ENCODE measurements at regions not wholly inside any gene's neighbourhood (a gene's known extent, or its start where the extent isn't known, plus 50 kb on each side); places are given as distances from the start of the nearest gene placed in this dataset.
"Not testable (repeated sequence)": the region's sequence is repeated elsewhere in the genome, so short reads cannot be mapped to it uniquely, and the experiment has no call there.

DNA sequence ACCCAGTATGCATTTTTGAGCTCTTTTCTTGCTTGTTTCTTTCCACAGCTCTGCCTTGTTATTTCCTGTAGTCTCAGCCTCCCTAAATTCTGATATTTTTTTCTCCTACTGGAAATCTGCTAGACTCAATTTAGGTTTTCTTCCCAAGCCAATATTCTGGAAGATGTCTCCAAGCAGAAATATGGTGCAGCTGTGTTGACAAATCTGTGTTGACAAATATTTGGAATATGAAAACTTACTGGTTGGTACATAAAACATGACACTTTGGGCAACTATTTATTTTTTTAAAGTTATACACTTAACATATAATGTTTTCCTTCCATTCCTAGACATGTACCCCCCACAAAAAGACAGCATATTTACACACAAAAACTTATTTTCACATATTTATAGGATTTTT, 1048.4 kb downstream of the NCAM2 start:
- no peak for DNase-seq

DNA sequence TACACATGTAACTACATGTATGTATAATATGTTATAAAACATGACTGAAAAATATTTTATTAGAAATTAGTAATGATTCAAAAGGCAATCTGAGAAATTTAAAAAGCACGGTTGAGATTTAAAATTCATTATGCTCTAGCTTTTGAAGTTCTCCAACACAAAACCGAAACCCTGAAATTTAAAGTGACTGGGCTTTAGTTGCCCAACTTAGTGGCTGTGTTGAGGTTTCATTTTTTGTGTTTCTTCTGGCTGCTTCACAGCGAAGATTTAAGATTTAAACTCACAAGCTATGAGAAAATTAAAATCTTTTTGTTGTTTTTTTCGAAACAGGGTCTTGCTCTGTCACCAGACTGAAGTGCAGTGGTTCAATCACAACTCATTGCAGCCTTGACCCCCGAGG, 1058.7 kb downstream of the NCAM2 start:
- no peak for DNase-seq

DNA sequence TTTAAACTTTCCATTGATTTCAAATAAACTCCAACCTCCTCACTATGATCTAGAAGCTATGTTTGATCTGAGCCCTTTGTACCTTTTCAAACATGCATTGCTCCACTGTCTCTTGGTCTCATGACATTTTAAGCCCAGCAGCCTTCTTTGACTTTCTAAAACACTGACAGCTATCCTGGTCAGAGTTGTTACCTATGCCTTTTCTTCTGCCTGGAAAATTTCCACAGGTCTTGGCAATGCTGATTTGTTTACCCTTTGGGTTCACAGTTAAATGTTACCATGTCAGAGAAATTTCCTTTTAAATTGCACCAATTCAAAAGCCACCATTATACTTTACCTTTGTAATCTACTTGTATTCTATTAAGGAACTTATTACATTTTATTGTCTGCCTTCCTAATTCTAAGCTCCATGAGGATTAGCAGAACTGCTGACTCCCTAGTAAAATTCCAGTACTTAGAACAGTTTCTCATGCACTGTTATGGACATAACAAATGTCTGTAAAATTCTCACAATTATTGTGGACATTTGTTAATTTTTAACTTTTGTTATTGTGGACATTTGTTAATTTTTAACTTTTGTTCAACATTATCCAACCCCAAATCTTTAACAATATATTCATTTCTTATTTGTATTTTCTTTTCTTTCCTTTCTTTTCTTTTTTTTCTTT, 1064.4 kb downstream of the NCAM2 start:
- DNase-seq = no peak

DNA sequence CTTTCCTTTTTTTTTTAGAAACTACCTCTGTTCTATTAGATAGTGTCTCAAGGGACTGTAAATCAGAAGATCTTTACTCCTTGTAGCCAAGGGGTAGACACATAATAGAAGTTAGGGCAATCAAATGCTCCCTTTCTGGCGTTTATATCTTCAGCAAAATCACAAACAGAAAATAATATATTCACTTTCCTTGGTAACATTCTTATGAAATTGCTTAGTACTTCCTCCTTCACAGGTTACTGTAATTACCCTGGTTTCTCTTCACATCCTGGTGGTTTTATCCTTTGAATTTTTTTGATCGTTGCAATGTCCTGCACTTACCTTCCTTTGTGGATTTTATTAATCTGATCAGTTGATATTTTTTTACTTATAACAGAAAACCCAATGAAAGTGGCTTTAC, 1064.9 kb downstream of the NCAM2 start:
- DNase-seq = no peak

DNA sequence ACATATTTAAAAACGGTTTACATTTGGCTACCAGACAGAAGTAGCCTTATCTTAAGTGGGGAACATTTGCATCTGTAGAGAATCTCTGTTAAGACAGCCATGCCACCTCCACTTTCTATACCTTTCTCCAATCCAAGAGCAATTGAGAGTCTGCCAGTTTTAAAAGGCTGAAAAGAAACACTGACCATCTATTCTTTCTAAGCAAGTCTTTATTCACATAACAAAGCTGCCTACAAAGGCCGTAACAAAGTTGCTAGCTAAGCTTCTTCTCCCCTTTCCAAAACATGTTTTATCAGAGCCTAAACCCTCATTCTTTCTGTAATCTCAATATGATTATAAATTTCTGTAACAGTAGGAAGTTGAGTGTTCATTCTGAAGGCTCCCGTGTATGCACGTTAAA, 1078.3 kb downstream of the NCAM2 start:
- DNase-seq = no peak

DNA sequence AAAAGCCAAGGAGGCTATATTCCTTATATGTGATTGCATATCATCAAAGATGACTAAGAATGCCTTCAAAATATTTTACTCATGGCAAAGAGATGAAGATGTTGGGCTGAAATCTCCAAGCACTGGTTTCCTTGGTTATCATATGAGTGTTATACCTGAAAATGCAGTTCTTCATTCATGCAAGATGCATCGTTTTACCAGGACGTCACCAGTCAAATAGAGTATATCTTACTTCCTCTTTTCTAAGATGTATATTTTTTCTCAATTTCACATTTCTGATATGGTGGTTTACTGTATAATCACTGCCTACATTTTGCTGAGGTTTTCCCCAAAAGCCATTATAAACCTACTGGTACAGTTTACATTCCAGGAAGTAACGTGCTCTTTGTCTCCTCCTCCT, 1085.7 kb downstream of the NCAM2 start:
- no peak for DNase-seq

DNA sequence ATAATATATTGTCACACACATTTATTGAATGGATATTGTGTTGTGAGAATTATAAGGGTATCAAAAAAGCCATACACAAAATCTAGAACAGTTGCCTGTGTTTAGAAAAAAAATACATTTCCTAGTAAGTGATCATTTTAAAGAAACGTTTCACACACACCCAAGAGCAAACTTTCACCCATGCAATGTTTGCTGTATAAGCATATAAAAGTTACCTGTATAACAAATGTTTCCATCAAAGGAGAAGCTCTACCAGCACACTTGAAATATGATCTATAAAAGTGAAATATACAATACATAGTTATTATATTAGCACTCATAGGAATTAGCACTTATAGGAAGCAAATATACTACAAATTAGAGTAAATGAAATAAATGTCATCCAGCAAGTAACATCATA, 1098.1 kb downstream of the NCAM2 start:
- DNase-seq = no peak

DNA sequence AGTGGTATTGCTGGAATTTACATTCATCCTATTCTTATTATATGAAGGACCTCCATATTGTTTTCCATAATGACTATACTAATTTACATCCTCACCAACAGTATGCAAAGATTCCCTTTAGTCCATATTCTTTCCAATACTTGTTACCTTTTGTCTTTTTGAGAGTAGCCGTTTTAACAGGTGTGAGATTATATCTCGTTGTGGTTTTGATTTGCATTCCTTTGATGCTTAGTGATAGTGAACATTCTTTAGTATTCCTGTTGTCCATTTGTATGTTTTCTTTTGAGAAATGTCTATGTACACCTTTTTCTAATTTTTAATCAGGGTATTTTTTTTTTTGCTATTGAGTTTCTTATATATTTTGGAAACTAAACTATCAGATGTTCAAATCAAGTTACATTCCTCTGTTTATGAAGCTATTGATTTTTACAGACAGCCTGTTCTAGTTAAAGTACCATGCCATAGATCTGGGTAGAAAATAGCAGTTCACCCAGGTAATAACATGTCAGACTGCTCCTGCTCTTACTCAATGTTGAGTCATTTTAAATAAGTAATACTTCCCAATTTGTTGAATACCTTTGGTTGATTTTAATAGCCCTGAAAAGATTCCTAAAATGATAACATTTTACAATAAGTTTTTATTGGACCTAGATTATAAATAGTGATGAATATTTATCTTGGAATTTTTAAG, 1108.7 kb downstream of the NCAM2 start:
- no peak for DNase-seq

DNA sequence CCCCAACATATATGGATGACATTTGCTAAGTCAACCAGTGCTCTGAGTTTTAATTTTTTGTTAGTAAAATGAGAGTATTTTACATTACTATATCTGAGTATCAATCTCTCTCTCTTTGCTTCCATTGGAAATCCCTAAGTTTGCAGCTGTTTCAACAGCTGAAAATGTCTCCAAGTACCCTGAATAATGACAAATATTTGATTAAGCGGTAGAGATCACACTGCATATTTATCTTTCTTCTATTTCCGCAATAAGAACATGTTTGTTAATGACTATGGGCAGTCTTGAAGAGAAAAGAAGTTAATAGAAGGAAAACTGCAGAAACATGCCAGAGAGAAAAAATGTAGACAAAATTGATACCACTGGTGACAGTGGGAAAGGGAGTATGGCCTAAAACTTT, 1117.5 kb downstream of the NCAM2 start:
- no peak for DNase-seq

DNA sequence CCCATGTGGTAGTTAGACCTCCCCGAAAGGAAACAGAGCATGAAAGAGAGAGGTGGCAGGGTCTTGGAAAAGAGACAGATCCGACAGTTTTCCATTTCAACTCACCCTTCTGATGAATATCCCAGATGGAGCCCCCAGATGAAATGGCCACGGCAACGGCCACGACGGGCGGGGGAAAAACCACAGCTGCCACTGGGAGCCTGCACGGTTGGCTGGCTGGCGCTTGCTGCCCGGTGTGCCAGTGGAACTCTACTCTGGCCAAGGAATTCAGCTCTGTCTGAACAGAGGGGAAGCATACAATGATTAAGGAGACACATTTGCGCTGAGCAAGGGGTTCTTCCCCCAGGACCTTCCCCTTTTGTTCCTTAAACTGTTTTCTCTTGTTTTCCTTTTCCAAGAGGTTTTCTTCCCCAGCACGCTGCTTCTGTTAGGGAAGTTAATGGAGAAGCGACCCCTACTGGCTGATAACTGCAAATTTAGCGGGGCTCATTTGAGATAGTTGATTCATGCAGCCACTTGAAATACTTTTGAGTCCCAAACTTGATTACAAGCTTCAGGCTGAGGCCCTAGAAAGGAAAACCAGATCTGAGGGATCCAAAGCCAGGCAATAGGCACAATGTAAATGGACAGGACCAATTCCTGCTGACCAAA, 1122.5 kb downstream of the NCAM2 start:
- DNase-seq = no peak

DNA sequence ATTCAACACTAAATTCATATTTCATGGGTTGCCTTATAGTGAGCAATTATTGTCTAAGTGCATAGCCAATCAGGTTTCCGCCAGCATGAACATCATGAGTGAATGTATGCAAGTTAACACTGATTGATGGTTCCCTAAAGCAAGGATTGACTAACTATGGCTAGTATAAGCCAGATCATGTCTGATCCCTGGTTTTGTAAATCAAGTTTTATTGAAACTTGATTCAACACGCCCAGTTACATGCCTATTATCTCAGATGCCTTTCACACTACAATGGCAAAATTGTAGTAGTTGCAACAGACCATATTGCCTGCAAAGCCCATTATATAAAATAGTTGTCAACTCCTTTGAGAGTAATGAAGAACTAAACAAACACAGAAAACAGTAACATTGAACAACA, 1127.4 kb downstream of the NCAM2 start:
- no peak for DNase-seq

DNA sequence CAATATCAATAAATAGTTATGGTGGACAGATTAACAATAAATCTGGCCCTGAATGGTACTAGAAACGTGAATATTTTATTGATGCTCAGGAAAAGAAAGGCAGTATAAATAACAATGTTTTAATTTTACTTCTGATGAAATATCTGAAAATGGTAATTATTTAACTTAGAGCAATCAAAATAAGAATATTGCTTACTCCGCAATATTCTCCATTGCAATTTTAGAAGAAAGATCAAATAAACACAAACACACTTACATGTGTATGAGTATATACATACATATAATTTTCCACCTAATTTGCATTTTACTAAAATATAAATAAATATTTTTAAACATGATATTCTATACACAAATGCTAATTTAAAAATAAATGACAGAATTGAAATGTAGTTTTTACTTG, 1130.5 kb downstream of the NCAM2 start:
- DNase-seq = no peak

DNA sequence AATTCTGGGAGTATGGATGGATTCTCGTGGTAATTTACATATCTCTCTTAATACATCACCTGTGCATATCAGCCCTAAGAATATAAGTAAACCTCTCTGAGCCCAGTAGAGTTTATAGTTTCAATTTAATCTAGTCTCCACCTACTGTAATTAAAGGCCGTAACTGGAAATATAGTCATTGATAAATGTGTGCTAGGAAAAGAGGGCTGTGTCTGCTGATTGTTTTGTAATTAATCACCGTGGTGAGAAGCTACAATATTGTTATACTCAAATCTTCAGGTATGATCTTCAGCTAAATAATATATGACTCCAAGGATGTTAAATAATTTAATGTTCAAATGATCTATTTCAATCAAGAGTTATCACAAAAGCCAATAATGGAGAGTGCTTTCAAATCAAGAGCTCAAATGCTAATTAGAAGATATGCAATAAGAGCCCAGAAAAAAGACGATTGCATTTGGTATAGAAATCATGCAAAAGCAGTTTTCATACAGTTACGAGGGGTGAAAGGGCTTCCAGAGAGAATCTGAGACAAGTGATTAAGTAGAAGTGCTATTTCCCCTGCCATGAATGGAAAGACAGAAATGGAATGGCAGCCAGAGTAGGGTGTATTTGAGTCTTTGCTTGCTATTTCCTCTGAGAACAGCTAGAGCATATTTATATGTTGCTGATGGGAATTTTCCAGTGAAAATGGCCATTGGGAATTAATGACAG, 1134.3 kb downstream of the NCAM2 start:
- no peak for DNase-seq

DNA sequence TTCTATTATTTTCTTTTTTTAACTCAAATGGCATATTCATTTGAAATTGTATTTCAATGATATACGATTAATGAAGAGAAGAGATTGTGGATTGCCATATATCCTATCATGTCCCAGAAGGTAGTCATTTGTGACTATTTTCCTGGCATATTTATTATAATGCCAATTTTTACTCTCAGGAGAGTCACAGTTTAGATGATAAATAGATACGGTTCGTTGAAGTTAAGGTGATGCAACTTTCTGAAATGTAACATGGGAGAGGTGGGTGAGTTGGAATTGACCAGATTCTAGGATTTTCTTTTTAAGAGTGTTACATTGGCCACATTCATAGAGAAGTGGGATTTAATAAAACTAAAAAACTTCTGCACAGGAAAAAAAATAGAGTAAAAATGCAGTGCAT, 1138.5 kb downstream of the NCAM2 start:
- DNase-seq = no peak

DNA sequence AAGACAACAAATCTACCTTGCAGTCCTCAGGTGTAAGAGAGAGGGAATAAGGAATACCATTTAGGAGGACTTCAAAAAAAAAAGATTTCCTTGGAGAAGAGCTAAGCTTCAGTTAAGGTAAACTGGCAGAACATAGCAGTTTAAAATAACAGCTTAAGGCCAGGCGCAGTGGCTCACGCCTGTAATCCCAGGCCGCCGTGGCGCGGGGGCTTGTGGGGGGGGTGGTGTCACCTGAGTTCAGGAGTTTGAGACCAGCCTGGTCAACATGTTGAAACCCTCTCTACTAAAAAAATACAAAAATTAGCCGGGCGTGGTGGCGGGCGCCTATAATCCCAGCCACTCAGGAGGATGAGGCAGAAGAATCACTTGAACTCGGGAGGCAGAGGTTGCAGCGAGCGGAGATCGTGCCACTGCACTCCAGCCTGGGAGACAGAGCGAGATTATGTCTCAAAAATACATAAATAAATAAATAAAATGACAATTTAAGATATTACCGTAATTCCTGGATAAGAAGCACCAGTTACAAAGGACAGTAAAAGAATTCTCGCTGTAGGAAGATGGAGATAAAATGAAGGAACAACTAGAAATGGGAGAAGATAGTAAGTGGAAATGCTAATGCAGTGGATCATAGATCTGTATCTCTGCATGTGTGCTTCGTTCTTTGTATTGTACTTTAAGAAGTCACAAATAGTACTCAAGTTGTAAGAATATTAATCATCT, 1140.2 kb downstream of the NCAM2 start:
- no peak for DNase-seq

DNA sequence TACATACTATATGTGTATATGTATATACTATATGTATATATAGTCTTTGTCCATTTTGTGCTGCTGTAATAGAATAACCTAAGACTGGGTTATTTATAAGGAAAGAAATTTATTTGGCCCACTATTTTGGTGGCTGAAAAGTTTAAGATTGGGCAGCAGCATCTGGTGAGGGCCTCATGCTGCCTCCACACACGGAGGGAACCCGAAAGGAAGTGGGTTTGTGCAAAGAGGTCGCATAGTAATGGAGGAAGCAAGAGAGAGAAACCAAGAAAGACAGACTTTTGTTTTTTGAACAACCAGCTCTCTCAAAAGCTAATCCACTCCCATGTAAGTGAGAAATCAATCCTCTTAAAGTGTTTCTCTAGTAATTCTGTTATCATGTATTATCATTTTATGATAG, 1147.3 kb downstream of the NCAM2 start:
- DNase-seq = no peak

DNA sequence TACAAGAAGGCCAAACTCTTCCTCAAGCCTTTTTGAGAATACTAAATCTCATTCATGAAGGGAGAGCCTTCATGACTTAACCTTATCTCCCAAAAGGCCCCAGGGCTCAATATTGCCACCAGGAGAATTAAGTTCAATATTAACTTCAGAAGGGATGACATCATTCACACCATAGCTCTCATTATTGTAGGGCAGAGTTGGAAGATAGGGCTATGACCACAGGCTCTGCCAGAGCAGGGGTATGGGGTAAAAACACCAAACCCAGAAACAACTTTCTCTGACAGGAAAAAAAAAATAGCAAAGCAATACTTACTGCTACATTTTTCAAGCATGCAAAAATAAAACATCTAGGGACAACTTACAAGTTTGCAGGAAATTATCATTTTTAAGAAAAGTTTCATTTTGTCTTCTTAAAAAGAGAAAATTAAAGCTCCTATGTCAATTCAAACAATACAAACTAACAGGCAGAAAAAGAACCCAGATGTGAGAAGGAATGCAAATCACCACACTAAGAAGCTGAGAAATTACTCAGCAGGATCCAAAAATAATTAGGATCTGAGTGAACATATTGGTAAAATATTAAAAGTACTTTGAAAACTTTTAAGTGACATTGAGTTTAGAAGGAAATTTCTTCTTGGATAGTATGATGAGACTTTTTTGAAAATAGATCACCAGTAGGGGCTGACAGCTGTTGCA, 1156.5 kb downstream of the NCAM2 start:
- no peak for DNase-seq

DNA sequence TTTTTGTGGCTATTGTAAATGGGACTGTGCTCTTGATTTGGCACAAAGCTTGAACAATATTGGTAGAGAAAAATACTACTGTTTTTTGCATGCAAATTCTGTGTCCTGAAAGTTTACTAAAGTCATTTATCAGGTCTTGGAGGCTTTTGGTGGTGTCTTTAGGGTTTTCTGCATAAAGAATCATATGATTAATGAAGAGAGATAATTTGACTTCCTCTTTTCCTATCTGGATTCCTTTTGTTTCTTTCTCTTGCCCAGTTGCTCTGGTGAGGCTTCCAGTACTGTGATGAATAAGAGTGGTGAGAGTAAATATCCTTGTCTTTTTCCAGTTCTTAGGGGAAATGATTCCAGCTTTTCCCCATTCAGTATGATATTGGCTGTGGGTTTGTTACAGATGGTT, 1166.7 kb downstream of the NCAM2 start:
- DNase-seq = no peak

DNA sequence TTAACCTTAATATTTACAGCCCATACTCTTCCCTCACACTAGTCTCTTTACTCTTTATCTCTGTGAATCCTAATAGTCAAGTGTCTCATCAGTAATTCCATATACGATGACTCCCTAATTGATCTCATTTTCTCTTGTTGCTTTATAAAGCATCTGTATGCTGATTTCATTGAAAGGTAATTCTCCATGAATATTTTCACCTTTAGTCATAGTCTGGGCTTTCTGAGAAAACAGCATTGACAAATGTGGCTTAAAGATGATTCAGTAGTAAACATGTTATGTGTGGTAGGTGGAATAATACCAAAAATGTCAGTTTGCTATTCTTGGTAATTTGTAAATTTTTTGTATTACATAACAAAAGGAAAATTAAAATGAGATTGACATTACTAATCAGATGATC, 1176.5 kb downstream of the NCAM2 start:
- no peak for DNase-seq

DNA sequence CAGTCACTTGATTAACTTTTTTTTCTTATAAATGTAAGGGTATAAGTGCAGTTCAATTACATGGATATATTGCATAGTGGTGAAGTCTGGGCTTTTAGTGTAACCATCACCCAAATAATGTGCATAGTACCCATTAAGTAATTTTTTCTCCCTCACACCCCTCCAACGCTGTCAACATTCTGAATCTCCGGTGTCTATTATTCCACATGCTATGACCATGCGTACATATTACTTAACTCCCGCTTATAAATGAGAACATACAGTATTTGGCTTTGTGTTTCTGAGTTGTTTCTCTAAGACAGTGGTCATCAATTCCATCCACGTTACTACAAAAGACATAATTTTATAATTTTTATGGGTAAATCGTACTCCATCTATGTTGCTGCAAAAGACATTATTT, 1191.1 kb downstream of the NCAM2 start:
- no peak for DNase-seq

DNA sequence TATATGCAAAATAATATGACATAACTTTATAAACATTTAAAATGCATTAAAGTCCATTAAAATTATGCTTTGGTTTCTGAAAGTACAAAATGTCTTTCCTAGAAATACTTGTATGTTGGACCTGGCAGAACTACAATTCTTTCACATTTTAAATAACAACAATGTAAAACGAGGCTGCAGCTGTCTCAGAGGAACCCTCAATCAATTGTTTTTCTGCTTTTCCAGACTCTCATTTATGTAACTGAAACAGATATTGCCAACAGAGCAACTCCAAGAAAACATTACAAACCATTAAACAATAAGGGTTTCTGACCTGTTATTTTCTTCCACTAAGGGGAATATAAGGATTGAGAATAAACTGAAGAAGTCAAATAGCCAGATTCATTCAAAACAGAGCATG, 1193.4 kb downstream of the NCAM2 start:
- DNase-seq = no peak

DNA sequence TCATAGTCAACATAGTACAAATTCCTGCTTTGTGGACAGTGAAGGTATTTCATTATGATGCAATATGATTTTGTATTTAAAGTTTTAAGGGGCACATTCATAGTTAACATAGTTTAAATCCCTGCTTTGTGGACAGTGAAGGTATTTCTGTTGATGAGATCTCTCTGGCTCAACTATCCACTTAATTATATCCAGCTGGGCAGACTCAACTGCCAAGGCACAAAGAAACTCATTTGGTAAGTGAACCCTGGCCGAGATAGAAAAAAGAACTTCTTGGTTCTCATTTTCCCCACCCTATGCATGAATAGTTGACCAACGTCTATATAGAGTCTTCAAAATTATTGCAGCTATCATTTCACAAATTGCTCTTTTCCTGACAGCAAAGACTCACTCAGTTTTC, 1194.6 kb downstream of the NCAM2 start:
- no peak for DNase-seq

DNA sequence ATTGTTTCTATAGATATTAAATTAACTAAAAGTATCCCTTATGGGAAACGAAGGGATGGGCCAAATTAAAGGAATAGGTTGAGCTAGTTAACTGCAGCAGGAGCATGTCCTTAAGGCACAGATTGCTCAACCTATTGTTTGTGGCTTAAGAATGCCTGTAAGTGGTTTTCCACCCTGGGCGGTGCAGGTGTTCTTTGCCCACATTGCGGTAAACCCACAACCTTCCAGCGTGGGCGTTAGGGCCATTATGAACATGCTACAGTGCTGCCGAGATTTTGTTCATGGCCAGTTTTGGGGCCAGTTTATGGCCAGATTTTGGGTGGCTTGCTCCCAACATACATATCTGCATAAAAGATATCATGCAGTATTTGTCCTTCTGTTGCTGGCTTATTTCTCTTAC, 1196.8 kb downstream of the NCAM2 start:
- not testable (repeated sequence) for DNase-seq
